HFFc6 (cell line): ENCODE measurements at regions not wholly inside any gene's neighbourhood (a gene's known extent, or its start where the extent isn't known, plus 50 kb on each side); places are given as distances from the start of the nearest gene placed in this dataset.
"Not testable (repeated sequence)": the region's sequence is repeated elsewhere in the genome, so short reads cannot be mapped to it uniquely, and the experiment has no call there.

Source experiments
- DNase-seq: peaks from one replicate; pipeline ENCODE4 v3.0.0-alpha.2; 2018
- H3K27ac Mint-ChIP-seq: 2 replicates; pipeline ENCODE4 v1.8.0; 2020; ENCODE audit warnings: mild to moderate bottlenecking, mixed read lengths
- H3K27me3 Mint-ChIP-seq: 2 replicates; pipeline ENCODE4 v1.8.0; 2021; ENCODE audit warnings: mild to moderate bottlenecking, moderate library complexity, mixed read lengths; ENCODE audit not compliant: insufficient read depth
- H3K36me3 Mint-ChIP-seq: 2 replicates; pipeline ENCODE4 v1.8.0; 2021; ENCODE audit warnings: low read depth, mixed read lengths
- H3K4me1 Mint-ChIP-seq: 2 replicates; pipeline ENCODE4 v1.8.0; 2020; ENCODE audit warnings: low read depth, mixed read lengths
- H3K4me3 Mint-ChIP-seq: 2 replicates; pipeline ENCODE4 v1.8.0; 2020; ENCODE audit warnings: mild to moderate bottlenecking, moderate library complexity, mixed read lengths
- H3K9me3 Mint-ChIP-seq: 2 replicates; pipeline ENCODE4 v1.8.0; 2020; ENCODE audit warnings: mild to moderate bottlenecking, mixed read lengths
- CTCF ChIP-seq: fragments of 200-600 bp; sonication (generic); IDR thresholded peaks from 2 replicates; pipeline ENCODE4 v1.5.0; 2021; ENCODE audit warnings: antibody characterized with exemption, mild to moderate bottlenecking

- Mint-ChIP-seq H3K9me3 (no peaks in the 10 kb centered on the region; the same call in 1 of the 2 replicates), H3K36me3 (no peaks in the 10 kb centered on the region), H3K27me3 (no peaks in the 10 kb centered on the region; the same call in 1 of the 2 replicates), H3K4me3 (no peak overlapping the region), H3K27ac (no peak overlapping the region), H3K4me1 (peaks cover 21% of the 10 kb centered on the region)
- TF ChIP-seq CTCF, result no peak
- no peak for DNase-seq
These were observed 427.5 kb upstream of the TBL1XR1 start for GRCh38 chr3:177624528-177625495.

GRCh38 chr3:177626045-177626444, 428.8 kb upstream of the TBL1XR1 start:
- Mint-ChIP-seq H3K4me1 (peaks cover 21% of the 10 kb centered on the region), H3K27me3 (no peaks in the 10 kb centered on the region; the same call in 1 of the 2 replicates), H3K36me3 (no peaks in the 10 kb centered on the region), H3K4me3 (no peak overlapping the region), H3K9me3 (no peaks in the 10 kb centered on the region; the same call in 1 of the 2 replicates), H3K27ac (no peak overlapping the region)
- DNase-seq, result no peak
- TF ChIP-seq CTCF, result no peak

- not testable (repeated sequence) for H3K27me3 Mint-ChIP-seq, DNase-seq, H3K4me3 Mint-ChIP-seq, H3K27ac Mint-ChIP-seq, H3K36me3 Mint-ChIP-seq, H3K9me3 Mint-ChIP-seq
- H3K4me1 Mint-ChIP-seq, result peaks cover 15% of the 10 kb centered on the region
These were observed 430.9 kb upstream of the TBL1XR1 start for GRCh38 chr3:177628095-177628719.

GRCh38 chr3:177629276-177629675, 432.0 kb upstream of the TBL1XR1 start:
- Mint-ChIP-seq H3K4me1 (peaks cover 24% of the 10 kb centered on the region), H3K4me3 (no peak overlapping the region), H3K27ac (no peak overlapping the region), H3K36me3 (no peaks in the 10 kb centered on the region), H3K27me3 (no peaks in the 10 kb centered on the region), H3K9me3 (no peaks in the 10 kb centered on the region; the same call in 1 of the 2 replicates)
- no peak for DNase-seq
- no peak for TF ChIP-seq CTCF

GRCh38 chr3:177633671-177634207, 436.5 kb upstream of the TBL1XR1 start:
- Mint-ChIP-seq H3K36me3 (no peaks in the 10 kb centered on the region), H3K27ac (no peak overlapping the region), H3K27me3 (no peaks in the 10 kb centered on the region), H3K4me1 (peaks cover 18% of the 10 kb centered on the region), H3K9me3 (no peaks in the 10 kb centered on the region), H3K4me3 (no peak overlapping the region; the same call in 1 of the 2 replicates)
- peak; percentile 27 for DNase-seq
- TF ChIP-seq CTCF, result no peak

- not testable (repeated sequence) for H3K27me3 Mint-ChIP-seq, H3K27ac Mint-ChIP-seq, H3K9me3 Mint-ChIP-seq, H3K36me3 Mint-ChIP-seq, DNase-seq, H3K4me3 Mint-ChIP-seq
- H3K4me1 Mint-ChIP-seq, result peaks cover 10% of the 10 kb centered on the region
These were observed 438.4 kb upstream of the TBL1XR1 start for GRCh38 chr3:177635601-177636106.
